Kidney epithelial cell (primary cell): ENCODE measurements at regions not wholly inside any gene's neighbourhood (a gene's known extent, or its start where the extent isn't known, plus 50 kb on each side); places are given as distances from the start of the nearest gene placed in this dataset.

Experiments
- DNase-seq: peaks from one replicate; pipeline ENCODE4 v3.0.0-alpha.2; 2010; ENCODE audit warnings: low read depth
- H3K27me3 ChIP-seq: 2 replicates; pipeline ENCODE4 v1.6.0; 2011; ENCODE audit warnings: low read length; ENCODE audit not compliant: control insufficient read depth, insufficient read depth
- H3K36me3 ChIP-seq: 2 replicates; pipeline ENCODE4 v1.5.1; 2011; ENCODE audit warnings: low read length; ENCODE audit not compliant: control insufficient read depth, insufficient read depth
- H3K4me3 ChIP-seq: 2 replicates; pipeline ENCODE4 v1.5.1; 2011; ENCODE audit warnings: low read depth, mild to moderate bottlenecking, control low read depth, low read length
- TF ChIP-seq, protein P1 (sequence below): IDR thresholded peaks from 2 replicates; pipeline ENCODE4 v1.5.1; 2011; ENCODE audit warnings: mild to moderate bottlenecking, moderate library complexity, low read length, control low read depth, inconsistent platforms; ENCODE audit not compliant: insufficient read depth, poor library complexity, severe bottlenecking

DNA sequence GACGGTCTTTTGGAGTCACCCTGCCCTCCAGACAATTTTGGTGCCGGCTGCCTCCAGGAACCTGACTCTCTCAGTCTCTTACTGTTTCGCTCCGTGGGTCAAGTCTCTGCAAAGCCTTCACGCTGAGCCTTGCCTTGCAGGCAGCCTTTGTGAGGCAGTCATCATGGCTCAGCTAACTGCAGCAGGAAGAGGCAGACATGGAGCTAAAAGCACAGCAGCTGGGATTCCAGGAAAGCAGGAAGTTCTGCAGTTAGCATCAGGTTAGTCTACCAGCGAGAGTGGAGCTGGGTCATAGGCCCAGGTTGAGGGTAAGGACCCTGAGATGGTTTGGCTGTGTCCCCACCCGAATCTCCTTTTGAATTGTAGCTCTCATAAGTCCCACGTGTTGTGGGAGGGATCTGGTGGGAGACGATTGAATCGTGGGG is 305.4 kb downstream of the PCNX1 start:
- Histone ChIP-seq H3K27me3 (no peaks in the 10 kb centered on the region), H3K36me3 (no peaks in the 10 kb centered on the region), H3K4me3 (no peak overlapping the region)
- DNase-seq: no peak
- TF ChIP-seq, protein P1, sequence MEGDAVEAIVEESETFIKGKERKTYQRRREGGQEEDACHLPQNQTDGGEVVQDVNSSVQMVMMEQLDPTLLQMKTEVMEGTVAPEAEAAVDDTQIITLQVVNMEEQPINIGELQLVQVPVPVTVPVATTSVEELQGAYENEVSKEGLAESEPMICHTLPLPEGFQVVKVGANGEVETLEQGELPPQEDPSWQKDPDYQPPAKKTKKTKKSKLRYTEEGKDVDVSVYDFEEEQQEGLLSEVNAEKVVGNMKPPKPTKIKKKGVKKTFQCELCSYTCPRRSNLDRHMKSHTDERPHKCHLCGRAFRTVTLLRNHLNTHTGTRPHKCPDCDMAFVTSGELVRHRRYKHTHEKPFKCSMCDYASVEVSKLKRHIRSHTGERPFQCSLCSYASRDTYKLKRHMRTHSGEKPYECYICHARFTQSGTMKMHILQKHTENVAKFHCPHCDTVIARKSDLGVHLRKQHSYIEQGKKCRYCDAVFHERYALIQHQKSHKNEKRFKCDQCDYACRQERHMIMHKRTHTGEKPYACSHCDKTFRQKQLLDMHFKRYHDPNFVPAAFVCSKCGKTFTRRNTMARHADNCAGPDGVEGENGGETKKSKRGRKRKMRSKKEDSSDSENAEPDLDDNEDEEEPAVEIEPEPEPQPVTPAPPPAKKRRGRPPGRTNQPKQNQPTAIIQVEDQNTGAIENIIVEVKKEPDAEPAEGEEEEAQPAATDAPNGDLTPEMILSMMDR: no peak

DNA sequence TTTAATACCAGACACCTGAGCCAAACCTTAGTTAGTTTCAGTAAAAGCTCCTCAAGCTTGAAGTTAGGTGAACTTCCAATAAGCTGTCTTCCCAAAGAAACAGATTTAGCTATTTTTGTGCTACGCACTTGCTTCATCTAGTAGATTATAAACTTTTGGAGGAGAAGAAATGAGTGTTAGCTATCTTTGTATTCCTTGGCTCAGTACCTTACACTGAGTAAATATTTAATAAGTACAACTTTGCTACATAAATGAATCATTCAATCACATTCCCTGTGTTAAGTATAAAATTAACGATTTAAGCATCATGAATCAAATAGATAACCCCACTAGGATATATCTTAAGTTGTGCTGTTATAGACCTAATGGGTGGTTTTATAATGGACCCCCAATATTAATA is 307.0 kb downstream of the PCNX1 start:
- TF ChIP-seq, protein P1: no peak
- Histone ChIP-seq H3K27me3 (no peaks in the 10 kb centered on the region), H3K36me3 (no peaks in the 10 kb centered on the region), H3K4me3 (no peak overlapping the region)
- DNase-seq: no peak

DNA sequence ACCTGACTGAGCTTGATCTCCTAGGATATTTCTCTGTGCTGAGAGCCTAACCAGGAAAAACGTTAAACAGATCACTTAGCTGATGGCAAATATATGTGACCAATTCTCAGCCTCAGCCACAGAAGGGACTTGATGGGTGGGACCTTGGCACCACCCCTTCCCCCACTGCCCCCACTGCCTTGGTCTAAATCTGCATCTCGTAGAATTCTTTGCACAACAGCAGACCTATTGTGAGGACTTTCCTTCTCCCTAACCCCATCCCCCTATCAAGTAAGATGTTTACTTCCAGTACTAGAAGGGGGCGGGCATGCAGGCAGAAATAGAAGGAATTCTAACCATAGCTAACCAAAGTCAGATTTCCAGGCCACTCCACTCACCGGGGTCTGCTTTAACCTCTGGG is 313.2 kb downstream of the PCNX1 start:
- no peak overlapping the region for H3K4me3 ChIP-seq
- no peaks in the 10 kb centered on the region for H3K36me3 ChIP-seq
- TF ChIP-seq, protein P1: no peak
- H3K27me3 ChIP-seq: no peaks in the 10 kb centered on the region
- DNase-seq: no peak

DNA sequence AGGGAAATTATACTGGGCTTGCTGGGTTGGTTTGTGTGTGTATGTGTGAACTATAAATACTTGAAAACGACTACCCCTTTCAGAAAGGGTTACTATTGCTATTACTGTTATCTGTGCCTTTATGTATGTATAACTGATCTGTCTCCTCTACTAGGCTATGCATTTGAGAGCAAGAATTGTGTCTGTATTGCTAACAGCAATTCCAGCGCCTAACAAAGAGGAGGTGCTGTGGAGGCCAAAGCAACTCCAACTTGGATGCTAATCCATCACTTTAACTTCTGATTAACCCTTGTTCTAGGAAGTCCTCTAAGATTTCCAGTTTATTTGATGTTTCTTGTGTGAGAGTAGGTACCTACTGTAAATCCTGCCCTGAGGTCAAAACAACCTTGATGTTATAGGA is 313.9 kb downstream of the PCNX1 start:
- no peak for DNase-seq
- Histone ChIP-seq H3K36me3 (no peaks in the 10 kb centered on the region), H3K4me3 (no peak overlapping the region), H3K27me3 (no peaks in the 10 kb centered on the region)
- TF ChIP-seq, protein P1: no peak

DNA sequence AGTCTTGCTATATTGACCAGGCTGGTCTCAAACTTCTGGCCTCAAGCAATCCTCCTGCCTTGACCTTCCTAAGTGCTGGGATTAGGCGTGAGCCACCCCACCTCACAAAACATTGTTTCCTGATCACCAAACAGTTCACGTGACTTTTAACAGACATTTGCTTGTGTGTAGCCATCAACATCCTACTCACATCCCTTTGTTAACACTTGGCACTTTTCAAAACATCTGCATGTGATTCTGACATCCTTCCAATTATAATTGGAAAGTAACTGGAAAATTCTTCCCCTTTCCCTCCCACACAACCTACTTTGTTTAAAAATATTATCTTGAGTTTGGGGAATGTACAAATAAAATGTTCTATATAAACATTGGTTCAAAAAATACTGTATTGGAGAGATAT is 317.9 kb downstream of the PCNX1 start:
- TF ChIP-seq, protein P1: no peak
- Histone ChIP-seq H3K4me3 (no peak overlapping the region), H3K36me3 (no peaks in the 10 kb centered on the region), H3K27me3 (no peaks in the 10 kb centered on the region)
- no peak for DNase-seq

DNA sequence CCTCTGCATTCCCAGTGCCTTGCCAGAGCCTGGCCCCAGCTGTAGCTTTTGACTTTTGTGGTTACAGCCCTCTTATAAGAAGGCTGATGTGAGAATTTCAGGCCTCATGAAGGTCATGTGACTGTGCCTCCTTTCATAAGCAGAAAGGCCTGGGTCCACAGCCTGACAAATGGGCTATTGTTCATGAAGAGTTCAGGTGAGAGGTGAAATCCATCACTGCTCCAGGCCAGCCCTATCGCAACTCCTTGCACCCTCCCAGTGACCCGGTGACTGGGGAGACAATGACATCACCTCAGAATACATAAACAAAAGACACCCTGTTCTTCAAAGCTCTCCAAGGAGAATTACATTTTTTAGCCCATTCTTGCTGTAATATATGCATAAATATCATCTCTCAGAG is 321.5 kb downstream of the PCNX1 start:
- Histone ChIP-seq H3K27me3 (no peaks in the 10 kb centered on the region), H3K4me3 (no peak overlapping the region), H3K36me3 (no peaks in the 10 kb centered on the region)
- no peak for DNase-seq
- TF ChIP-seq, protein P1: no peak
